ENCODE measurements at regions not wholly inside any gene's neighbourhood (a gene's known extent, or its start where the extent isn't known, plus 50 kb on each side); places are given as distances from the start of the nearest gene placed in this dataset.

DNA sequence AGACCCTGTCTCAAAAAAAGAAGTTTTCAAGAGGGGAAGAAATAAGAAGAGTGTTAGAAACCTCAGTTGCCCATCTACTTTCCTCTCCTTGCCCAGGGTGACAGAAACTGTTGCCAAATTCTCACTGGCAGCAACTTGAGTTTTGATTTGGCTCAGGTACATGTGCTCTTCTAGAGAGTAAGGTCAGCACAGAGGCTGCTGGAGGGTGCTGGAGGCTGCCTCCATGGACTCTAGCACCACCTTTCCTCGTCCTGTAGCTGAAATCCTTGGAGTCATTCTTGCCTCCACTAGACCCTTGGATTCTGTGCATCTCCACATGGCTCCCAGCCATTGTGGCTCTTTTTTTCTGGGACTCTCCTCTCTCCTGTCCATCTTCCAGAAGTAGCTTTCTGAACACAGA, 149.1 kb downstream of the TM9SF2 start:
- TF ChIP-seq POLR2A (IDR thresholded peaks at IDR 0.05) = no peak
- no peak for TF ChIP-seq CTCF (IDR thresholded peaks at IDR 0.05)
